Parathyroid adenoma (tissue), 2 donors: ENCODE measurements at regions not wholly inside any gene's neighbourhood (a gene's known extent, or its start where the extent isn't known, plus 50 kb on each side); places are given as distances from the start of the nearest gene placed in this dataset.

Source experiments
- H2AFZ ChIP-seq: fragments of 300-600 bp; sonication (generic); one replicate; pipeline ENCODE4 v1.7.0; 2017; ENCODE audit warnings: antibody characterized with exemption, mild to moderate bottlenecking
- H3K27ac ChIP-seq: fragments of 300-600 bp; sonication (generic); one replicate; pipeline ENCODE4 v1.7.0; 2017
- H3K27me3 ChIP-seq: fragments of 300-600 bp; sonication (generic); one replicate; pipeline ENCODE4 v1.7.0; 2017; ENCODE audit warnings: low read length; ENCODE audit not compliant: control insufficient read depth, insufficient read depth
- H3K36me3 ChIP-seq: fragments of 300-600 bp; sonication (generic); one replicate; pipeline ENCODE4 v1.7.0; 2017; ENCODE audit warnings: low read length; ENCODE audit not compliant: control insufficient read depth, insufficient read depth
- H3K4me1 ChIP-seq: fragments of 300-600 bp; sonication (generic); one replicate; pipeline ENCODE4 v1.7.0; 2017; ENCODE audit warnings: control low read depth
- H3K4me2 ChIP-seq: fragments of 300-600 bp; sonication (generic); one replicate; pipeline ENCODE4 v1.7.0; 2017; ENCODE audit warnings: low read length
- H3K4me3 ChIP-seq: fragments of 300-600 bp; sonication (generic); one replicate; pipeline ENCODE4 v1.7.0; 2017; ENCODE audit warnings: low read depth, low read length
- H3K79me2 ChIP-seq: fragments of 300-600 bp; sonication (generic); one replicate; pipeline ENCODE4 v1.7.0; 2017; ENCODE audit warnings: control low read depth
- H3K9ac ChIP-seq: fragments of 300-600 bp; sonication (generic); one replicate; pipeline ENCODE4 v1.7.0; 2017; ENCODE audit warnings: mild to moderate bottlenecking
- H3K9me3 ChIP-seq: fragments of 300-600 bp; sonication (generic); one replicate; pipeline ENCODE4 v1.7.0; 2017; ENCODE audit warnings: low read length; ENCODE audit not compliant: control insufficient read depth
- CTCF ChIP-seq: fragments of 300-600 bp; sonication (generic); IDR thresholded peaks from one replicate; pipeline ENCODE4 v1.7.0; 2017; ENCODE audit warnings: antibody characterized with exemption, mild to moderate bottlenecking
- donor health status: primary hyperparathyroidism.

GRCh38 chr15:81848701-81849100 lies 197.1 kb downstream of the MEX3B start:
- Histone ChIP-seq H3K4me1 (no peaks in the 10 kb centered on the region), H3K9me3 (no peaks in the 10 kb centered on the region), H3K79me2 (no peaks in the 10 kb centered on the region), H3K4me2 (no peak overlapping the region), H3K27me3 (no peaks in the 10 kb centered on the region), H3K9ac (no peak overlapping the region), H2AFZ (no peak overlapping the region), H3K27ac (no peak overlapping the region), H3K4me3 (no peak overlapping the region), H3K36me3 (no peaks in the 10 kb centered on the region)
- TF ChIP-seq CTCF = no peak

DNA sequence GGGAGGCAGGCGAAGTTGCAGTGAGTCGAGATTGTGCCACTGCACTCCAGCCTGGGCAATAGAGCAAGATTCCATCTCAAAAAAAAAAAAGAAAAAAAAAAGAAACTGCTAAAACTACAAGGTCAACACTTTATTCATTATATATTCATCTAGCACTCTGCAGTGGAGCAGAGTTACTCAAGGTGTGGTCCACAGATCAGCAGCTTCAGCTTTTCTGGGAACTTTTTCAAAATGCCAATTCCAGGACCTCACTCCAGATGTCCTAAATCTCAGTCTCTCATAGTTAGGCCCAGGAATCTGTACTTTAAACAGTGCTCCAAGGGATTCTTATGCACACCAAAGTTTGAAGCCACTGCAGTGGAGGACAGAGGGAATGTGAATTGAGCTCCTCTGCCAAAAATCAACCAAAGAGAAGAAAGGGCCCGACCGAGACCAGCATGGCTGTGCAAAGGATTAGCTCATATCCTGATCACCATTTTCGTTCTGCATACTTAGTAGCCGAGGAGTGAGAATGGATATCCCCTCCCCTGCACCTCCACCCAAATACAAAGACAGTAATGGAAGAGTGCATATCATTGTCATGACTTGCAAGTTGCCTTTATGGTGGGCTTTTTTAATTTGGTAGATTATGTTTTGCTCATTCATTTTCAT lies 201.9 kb downstream of the MEX3B start:
- Histone ChIP-seq H3K27me3 (no peaks in the 10 kb centered on the region), H3K9ac (no peak overlapping the region)
- no peak for TF ChIP-seq CTCF

DNA sequence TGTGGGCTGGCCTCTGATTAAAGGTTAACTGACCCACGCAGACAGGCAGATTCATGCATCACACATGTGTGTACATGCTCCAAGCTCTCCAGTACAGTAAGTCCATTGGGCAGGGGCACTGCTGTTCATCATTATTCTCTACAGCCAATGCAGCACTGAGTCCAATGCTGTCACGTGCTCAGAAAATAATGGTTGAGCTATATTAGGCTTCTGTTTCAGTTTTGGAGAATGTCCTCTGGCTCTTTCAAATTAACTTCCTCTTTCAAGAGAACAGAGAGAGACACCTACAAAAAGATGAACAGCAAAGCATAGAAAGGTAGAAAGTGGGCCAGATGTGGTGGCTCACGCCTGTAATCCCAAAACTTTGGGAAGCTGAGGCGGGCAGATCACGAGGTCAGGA lies 202.6 kb downstream of the MEX3B start:
- Histone ChIP-seq H3K9me3 (no peaks in the 10 kb centered on the region), H3K9ac (no peak overlapping the region), H3K27ac (no peak overlapping the region), H3K4me1 (no peaks in the 10 kb centered on the region), H2AFZ (no peak overlapping the region), H3K4me2 (no peak overlapping the region), H3K4me3 (no peak overlapping the region), H3K79me2 (no peaks in the 10 kb centered on the region), H3K27me3 (no peaks in the 10 kb centered on the region), H3K36me3 (no peaks in the 10 kb centered on the region)
- no peak for TF ChIP-seq CTCF

More for the DNA sequence above, 201.9 kb downstream of the MEX3B start:
- Histone ChIP-seq H3K27ac (no peak overlapping the region), H3K79me2 (no peaks in the 10 kb centered on the region), H3K4me1 (no peaks in the 10 kb centered on the region), H3K4me2 (no peak overlapping the region), H3K36me3 (no peaks in the 10 kb centered on the region), H3K9me3 (no peaks in the 10 kb centered on the region), H3K4me3 (no peak overlapping the region), H2AFZ (no peak overlapping the region)

DNA sequence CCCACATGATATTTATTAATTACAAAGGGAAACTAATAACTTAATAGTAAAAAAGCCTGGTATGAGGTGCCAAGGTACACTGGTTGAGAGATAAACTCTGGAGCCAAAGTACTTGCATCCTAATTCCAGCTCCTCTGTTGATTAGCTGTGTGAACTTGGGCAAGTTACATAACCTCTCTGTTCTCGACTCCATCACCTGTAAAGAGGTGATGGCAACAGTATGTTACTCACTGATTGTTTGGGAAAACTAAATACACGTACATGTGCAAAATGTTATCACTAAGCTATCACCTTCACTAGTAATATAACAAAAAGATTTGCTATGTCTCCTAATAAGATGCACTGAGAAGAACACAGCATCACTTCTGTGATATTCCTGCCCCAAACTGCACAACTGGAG lies 206.4 kb downstream of the MEX3B start:
- no peak overlapping the region for H3K9ac ChIP-seq
- no peak overlapping the region for H3K27ac ChIP-seq
- no peak overlapping the region for H3K4me3 ChIP-seq
- H3K4me1 ChIP-seq = no peaks in the 10 kb centered on the region
- no peak for TF ChIP-seq CTCF
- no peaks in the 10 kb centered on the region for H3K36me3 ChIP-seq
- H3K9me3 ChIP-seq = no peaks in the 10 kb centered on the region
- H2AFZ ChIP-seq = no peak overlapping the region
- no peaks in the 10 kb centered on the region for H3K79me2 ChIP-seq
- H3K27me3 ChIP-seq = no peaks in the 10 kb centered on the region
- no peak overlapping the region for H3K4me2 ChIP-seq

GRCh38 chr15:81835731-81836130 lies 210.1 kb downstream of the MEX3B start:
- Histone ChIP-seq H3K4me1 (no peaks in the 10 kb centered on the region), H3K9ac (no peak overlapping the region), H3K79me2 (no peaks in the 10 kb centered on the region), H2AFZ (no peak overlapping the region), H3K27me3 (no peaks in the 10 kb centered on the region), H3K36me3 (no peaks in the 10 kb centered on the region), H3K4me2 (no peak overlapping the region), H3K9me3 (no peaks in the 10 kb centered on the region), H3K27ac (no peak overlapping the region), H3K4me3 (no peak overlapping the region)
- TF ChIP-seq CTCF = no peak
